Cardiac fibroblast (primary cell): ENCODE measurements at regions not wholly inside any gene's neighbourhood (a gene's known extent, or its start where the extent isn't known, plus 50 kb on each side); places are given as distances from the start of the nearest gene placed in this dataset.

Experiments used
- DNase-seq, 2 donors: peaks; one replicate each; pipeline versions ENCODE4 v3.0.0 to v3.0.0-alpha.2; 2010; ENCODE audit warnings: low read depth in 2 of 2
- H3K4me3 ChIP-seq, 2 donors: replicated peaks in 1 of 2; 1 replicate in 1 of 2; 2 replicates in 1 of 2; pipeline ENCODE4 v1.5.1; 2011; ENCODE audit warnings: low read depth in 2 of 2, low read length in 2 of 2, mild to moderate bottlenecking in 2 of 2, moderate library complexity in 1 of 2
- CTCF ChIP-seq: IDR thresholded peaks from one replicate; pipeline ENCODE4 v1.5.1; 2011; ENCODE audit warnings: low read depth, mild to moderate bottlenecking, low read length, inconsistent platforms

GRCh38 chr2:105645031-105645937 lies 99.4 kb upstream of the NCK2 start:
- no peak for DNase-seq
- no peak for TF ChIP-seq CTCF
- no peak overlapping the region for H3K4me3 ChIP-seq

GRCh38 chr2:105644174-105644980 lies 100.3 kb upstream of the NCK2 start:
- TF ChIP-seq CTCF = no peak
- peak overlapping the region in 1 of 2 donors; percentile 3 for H3K4me3 ChIP-seq
- DNase-seq = peak; percentile 18 to 43

- no peak for DNase-seq
- no peak for TF ChIP-seq CTCF
- H3K4me3 ChIP-seq = no peak overlapping the region
These were observed 101.1 kb upstream of the NCK2 start for GRCh38 chr2:105643405-105644173.

GRCh38 chr2:105641389-105641811 lies 103.3 kb upstream of the NCK2 start:
- no peak for TF ChIP-seq CTCF
- no peak overlapping the region for H3K4me3 ChIP-seq

GRCh38 chr2:105640246-105640645 lies 104.5 kb upstream of the NCK2 start:
- no peak for TF ChIP-seq CTCF
- DNase-seq = no peak
- no peak overlapping the region for H3K4me3 ChIP-seq

More at GRCh38 chr2:105641389-105641811, 103.3 kb upstream of the NCK2 start:
- DNase-seq = peak in 1 of 2 donors; percentile 21

- DNase-seq = no peak
- H3K4me3 ChIP-seq = no peak overlapping the region
- no peak for TF ChIP-seq CTCF
These were observed 108.5 kb upstream of the NCK2 start for GRCh38 chr2:105636109-105636740.
